OCI-M2 (cell line): ENCODE measurements at regions not wholly inside any gene's neighbourhood (a gene's known extent, or its start where the extent isn't known, plus 50 kb on each side); places are given as distances from the start of the nearest gene placed in this dataset.
"Not testable (repeated sequence)": the region's sequence is repeated elsewhere in the genome, so short reads cannot be mapped to it uniquely, and the experiment has no call there.

Experiments
- DNase-seq: peaks from one replicate; lab custom pipeline; 2025; ENCODE audit not compliant: unreplicated experiment; lab: John Stamatoyannopoulos, UW

- DNase-seq = no peak
These were observed 654.5 kb upstream of the COBL start for GRCh38 chr7:51970961-51971665.

GRCh38 chr7:51968461-51968860 is 651.9 kb upstream of the COBL start:
- no peak for DNase-seq

DNA sequence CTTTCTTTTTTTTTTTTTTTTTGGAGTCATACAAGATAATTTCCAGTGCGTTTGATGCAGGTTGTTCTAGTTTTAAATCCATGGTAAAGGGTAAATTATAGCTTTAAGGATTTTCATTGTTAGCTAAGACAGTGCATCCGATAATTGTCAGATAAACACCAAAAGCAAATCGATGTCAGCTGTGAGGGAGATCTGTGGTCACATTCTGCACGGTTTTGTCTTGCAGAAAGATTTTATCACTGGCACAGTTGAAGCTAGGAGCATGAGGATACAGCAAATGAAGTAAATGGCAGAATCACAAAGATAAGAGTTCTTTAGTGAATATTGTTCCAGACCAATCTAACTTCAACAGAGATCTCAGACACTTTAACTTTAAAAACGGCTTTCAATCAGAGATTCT is 648.8 kb upstream of the COBL start:
- no peak for DNase-seq

DNA sequence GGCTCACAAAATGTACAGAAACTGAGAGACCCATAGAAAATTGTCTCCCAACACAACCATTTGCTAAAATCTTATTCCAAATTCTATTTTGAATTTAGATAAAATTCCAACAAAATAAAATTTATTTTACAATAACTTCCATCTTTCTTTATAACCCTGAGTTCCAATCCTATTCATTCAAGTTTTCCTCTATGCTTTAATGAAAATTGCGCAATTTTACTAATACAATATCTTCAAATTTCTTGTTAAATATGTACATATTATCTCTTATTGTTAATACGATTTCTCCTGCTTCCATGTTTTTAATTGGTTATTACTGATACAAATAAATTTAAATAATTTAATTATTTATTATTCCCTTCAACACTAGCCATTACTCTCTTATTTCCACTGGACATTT is 645.2 kb upstream of the COBL start:
- no peak for DNase-seq

DNA sequence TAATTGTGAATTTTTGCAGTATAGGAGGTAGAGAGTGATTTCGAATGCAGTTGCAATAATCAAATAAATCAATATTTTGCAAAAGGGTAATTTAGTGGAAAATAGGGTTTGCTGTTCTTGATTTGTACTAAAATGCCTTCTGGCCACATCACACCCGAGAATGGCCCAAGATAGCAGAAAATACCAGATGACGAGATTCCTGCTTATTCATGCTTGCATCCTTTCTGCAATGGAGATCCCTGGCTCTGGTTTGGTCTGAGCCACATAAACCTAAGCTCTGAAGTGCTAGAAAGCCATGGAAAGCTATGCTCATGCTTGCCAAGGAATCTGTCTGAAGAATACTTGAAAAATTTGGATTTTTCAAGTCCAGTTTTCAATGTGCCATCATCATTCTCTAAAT is 634.2 kb upstream of the COBL start:
- DNase-seq = no peak

DNA sequence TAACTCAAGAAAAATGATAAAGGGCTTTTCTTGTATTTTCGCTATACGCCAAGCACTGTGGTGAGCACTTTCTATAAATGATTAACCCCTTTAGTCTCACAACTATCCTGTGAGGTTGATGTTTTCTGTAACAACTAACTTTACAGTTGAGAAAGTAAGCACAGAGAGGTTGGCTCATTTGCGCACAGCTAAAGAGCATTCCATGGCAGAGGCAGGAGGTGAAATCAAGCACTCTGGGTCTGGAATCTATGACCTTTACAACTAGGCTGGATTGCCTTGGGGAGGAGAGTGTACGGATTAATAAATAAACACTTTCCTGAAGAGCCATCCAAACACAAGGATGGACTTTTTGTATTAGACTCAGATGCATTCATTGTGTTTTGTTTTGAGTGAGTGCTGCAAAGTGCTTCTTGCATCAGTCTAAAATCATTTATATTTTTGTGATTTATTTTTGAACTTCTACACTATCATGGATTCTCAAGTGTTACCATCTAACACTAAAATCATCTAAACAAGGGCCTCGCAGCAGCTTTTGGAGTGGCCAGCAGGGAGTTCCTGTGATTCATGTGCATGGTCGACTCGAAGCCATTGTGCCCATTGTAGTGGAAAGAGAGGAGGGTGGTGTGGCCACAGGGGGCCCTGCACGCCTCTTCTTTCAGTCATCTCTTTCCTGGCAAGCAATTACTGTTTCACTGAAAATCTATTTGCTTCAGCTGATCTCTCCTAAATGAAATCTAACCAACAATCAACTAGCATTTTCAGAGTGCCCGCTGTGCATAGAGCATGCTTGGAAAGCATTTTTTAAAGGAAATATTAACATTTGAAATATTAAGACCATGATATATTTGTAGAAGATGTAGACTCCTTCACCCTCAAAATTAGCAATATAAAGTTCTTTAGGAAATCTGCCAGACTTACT is 633.4 kb upstream of the COBL start:
- DNase-seq = no peak

GRCh38 chr7:51930834-51931233 is 614.2 kb upstream of the COBL start:
- no peak for DNase-seq

DNA sequence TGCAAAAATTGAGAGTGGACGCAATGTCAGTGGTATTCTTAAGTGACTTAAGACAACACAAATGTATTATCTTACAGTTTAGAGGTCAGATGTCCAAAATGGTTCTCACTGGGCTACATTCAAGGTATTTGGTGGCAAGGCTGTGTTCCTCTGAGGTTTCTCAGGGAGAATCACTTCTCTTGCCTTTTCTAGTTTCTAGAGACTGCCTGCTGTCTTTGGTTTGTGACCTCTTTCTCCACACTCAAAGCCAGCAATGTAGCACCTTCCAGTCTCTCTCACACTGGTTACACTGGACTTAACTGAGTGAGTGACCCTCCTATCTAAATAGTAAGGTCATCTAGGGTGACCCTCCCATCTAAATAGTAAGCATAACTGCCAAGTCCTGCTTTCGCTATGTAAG is 613.2 kb upstream of the COBL start:
- DNase-seq = no peak

DNA sequence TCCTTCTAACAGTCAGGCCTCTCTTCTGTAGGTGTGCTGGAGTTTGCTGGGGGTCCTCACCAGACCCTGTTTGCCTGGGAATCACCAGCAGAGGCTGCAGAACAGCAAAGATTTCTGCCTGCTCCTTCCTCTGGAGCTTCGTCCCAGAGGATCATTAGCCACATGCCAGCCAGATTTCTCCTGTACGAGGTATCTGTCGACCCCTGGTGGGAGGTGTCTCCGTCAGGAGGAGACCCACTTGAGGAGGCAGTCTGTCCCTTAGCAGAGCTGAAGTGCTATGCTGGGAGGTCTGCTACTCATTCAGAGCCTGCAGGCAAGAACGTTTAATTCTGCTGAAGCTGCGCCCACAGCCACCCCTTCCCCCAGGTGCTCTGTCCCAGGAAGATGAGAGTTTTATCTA is 611.1 kb upstream of the COBL start:
- DNase-seq = no peak

GRCh38 chr7:51918581-51918980 is 602.0 kb upstream of the COBL start:
- no peak for DNase-seq

- DNase-seq = no peak
These were observed 584.9 kb upstream of the COBL start for GRCh38 chr7:51901489-51901840.

GRCh38 chr7:51900755-51901488 is 584.3 kb upstream of the COBL start:
- DNase-seq = not testable (repeated sequence)

GRCh38 chr7:51899611-51900010 is 583.0 kb upstream of the COBL start:
- DNase-seq = no peak

- no peak for DNase-seq
These were observed 565.8 kb upstream of the COBL start for GRCh38 chr7:51882412-51882811.

DNA sequence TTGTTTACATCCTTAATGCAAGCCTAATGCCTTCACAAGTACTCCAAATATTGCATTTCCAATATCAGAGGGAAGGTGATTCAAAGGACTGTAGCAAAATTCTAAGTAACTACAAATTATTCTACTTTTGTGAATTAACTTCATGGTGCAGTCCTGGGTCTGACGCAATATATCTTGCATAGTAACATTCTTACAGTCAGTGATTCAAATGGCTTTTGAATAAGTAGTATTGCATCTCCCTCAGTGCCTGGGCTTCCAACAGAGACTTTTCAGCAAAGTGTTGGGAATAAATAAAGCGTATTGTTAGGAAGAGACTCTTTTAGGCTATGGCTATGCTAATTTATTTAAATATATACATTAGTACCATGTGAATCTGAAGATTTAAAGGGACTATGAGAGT is 564.7 kb upstream of the COBL start:
- DNase-seq = no peak

DNA sequence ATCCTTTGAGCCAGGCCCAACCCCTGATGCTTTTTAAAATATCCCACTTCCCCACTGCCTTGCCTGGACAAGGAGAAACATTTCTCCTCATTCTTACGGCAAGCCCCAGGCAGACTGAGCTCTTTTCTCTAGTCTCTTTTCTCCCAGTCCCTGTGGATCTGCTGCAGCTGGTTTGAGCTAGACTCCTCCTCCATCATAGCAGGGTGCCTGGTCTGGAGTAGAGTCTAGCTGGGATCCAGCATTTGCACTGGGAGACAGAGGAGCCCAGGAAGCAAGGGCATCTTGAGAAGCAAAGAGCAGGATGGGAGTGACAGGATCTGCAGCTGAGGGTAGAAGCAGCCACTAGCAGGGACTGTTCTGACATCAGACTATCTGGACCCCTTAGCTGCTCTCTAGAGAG is 562.3 kb upstream of the COBL start:
- DNase-seq = no peak

- DNase-seq = no peak
These were observed 552.8 kb upstream of the COBL start for GRCh38 chr7:51869452-51869851.

DNA sequence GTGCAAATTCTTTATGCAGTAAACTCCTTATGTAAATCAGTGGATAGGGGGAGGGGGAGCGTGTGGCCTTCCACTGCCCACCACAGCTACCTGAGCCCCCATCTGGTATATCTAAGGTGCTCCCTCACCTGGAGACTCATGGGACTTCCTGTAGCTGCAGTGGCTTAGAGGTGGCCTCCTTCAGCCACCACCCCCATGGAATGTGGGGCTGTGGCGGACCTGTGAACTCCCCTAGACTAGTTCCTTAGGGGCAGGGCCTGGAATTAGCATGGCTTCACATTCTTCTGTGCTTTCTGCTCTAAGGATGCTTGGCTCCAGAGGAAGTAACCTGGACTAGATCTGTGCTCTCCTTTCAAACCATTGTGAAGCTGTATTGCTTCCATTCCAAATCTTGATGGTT is 550.5 kb upstream of the COBL start:
- DNase-seq = no peak

DNA sequence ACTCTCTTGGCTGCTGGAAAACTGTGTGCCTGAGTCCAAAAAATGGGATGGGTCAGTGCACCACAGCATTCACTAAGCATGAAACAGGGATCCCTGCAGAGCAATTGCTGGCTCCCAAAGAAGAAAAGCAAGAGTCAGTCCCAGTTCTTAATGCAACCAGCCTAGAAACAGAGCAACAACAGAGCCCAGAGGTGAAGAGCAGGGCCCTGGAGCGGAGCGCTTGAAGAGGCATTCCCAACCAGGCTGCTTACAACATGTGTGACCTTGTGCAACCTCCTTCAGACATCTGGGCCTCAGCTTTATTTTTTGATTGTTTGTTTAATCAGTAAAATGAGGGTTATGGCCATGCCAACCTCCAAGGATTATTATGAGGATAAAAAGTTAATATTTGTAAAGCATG is 543.7 kb upstream of the COBL start:
- DNase-seq = no peak

DNA sequence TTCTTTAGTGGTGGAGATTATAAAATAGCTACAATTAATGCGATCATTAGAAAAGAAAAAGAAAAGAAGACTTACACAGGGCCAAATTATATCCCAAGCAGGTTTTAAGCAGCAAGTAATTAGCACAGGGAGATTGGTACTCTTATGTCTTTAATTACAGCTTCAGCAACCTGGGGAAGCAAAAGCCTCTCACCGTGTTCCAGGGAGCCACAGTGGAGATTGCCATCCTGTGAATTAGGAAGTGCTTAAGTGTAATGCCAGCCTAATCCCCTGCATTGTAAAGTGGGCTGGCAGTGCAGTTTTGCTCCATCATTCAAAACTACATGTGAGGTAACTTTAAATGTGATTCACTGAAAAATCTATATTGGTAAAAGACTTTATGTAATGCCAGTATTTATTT is 533.5 kb upstream of the COBL start:
- no peak for DNase-seq

DNA sequence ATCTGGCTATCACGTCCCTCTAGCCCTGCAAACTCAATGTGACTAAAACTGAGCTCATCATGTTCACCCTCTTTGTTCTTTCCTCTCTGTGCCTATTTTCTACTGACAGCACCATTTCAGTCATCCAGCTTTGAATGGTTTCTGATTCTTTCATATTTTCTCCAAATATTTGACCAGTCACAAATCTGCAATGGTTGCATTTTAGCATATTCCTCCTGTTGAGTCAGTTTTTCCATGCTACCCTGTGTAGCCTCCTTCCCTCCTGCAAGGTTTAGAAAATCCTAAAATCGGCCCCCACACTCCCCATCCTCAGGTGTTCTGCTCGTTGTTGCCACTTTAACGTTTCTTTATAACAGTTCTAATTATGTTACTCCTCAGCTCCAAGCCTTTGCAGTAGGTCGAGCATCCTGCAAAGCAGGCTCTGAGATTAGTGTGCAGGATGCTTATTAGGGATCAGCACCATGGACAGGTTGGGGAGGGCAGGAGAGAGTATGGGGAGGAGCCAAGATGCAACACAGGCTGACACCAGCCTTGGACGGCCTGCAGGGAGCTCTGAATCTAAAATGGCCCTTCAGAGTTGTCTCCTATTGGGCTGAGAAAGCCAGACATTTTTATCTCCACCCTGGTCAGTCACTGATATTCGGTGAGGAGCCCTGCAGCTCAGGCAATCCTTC is 531.0 kb upstream of the COBL start:
- DNase-seq = no peak
